Activated T-helper 2 cell treated with anti-CD3 and anti-CD28 coated beads, Interferon-gamma antibody, Interleukin-2, Interleukin-4, amounts not matched to agents 10 μg/mL and 5 μg/mL and 100 μg/mL, durations not matched to agents 14 hours and 24 hours and 36 hours (primary cell): ENCODE measurements at regions not wholly inside any gene's neighbourhood (a gene's known extent, or its start where the extent isn't known, plus 50 kb on each side); places are given as distances from the start of the nearest gene placed in this dataset.

Experiments used
- DNase-seq: peaks from one replicate; pipeline ENCODE4 v3.0.0; 2021; ENCODE audit warnings: low spot score
- H3K27ac Mint-ChIP-seq: one replicate; pipeline ENCODE4 v1.8.0; 2021; ENCODE audit warnings: mixed read lengths
- H3K27me3 Mint-ChIP-seq: one replicate; pipeline ENCODE4 v1.8.0; 2021; ENCODE audit warnings: low read depth, mixed read lengths
- H3K36me3 Mint-ChIP-seq: one replicate; pipeline ENCODE4 v1.8.0; 2021; ENCODE audit warnings: low read depth, mixed read lengths
- H3K4me1 Mint-ChIP-seq: one replicate; pipeline ENCODE4 v1.8.0; 2021; ENCODE audit warnings: low read depth, mixed read lengths
- H3K4me3 Mint-ChIP-seq: one replicate; pipeline ENCODE4 v1.8.0; 2021; ENCODE audit warnings: low read depth, mild to moderate bottlenecking, moderate library complexity, mixed read lengths
- H3K9me3 Mint-ChIP-seq: one replicate; pipeline ENCODE4 v1.8.0; 2021; ENCODE audit warnings: mixed read lengths
- intact Hi-C: fragments of 100-400 bp; cut with micrococcal nuclease; formaldehyde crosslinking; loops from one replicate; pipeline ENCODE4 v1.15.1; 2023

GRCh38 chr2:126826491-126826890 lies 72.2 kb upstream of the TEX51 start:
- intact Hi-C loops, result no loop called here
- H3K9me3 Mint-ChIP-seq, result no peaks in the 10 kb centered on the region
- no peak overlapping the region for H3K4me3 Mint-ChIP-seq
- H3K4me1 Mint-ChIP-seq, result no peaks in the 10 kb centered on the region
- H3K27me3 Mint-ChIP-seq, result no peaks in the 10 kb centered on the region
- no peak for DNase-seq
- H3K27ac Mint-ChIP-seq, result no peak overlapping the region
- H3K36me3 Mint-ChIP-seq, result no peaks in the 10 kb centered on the region

- Mint-ChIP-seq H3K4me3 (no peak overlapping the region), H3K36me3 (no peaks in the 10 kb centered on the region), H3K9me3 (no peaks in the 10 kb centered on the region), H3K4me1 (no peaks in the 10 kb centered on the region), H3K27ac (no peak overlapping the region), H3K27me3 (no peaks in the 10 kb centered on the region)
- no peak for DNase-seq
- intact Hi-C loops, result no loop called here
These were observed 71.3 kb upstream of the TEX51 start for GRCh38 chr2:126827371-126827770.

- no peaks in the 10 kb centered on the region for H3K4me1 Mint-ChIP-seq
- DNase-seq, result no peak
- H3K36me3 Mint-ChIP-seq, result no peaks in the 10 kb centered on the region
- H3K27ac Mint-ChIP-seq, result no peak overlapping the region
- no peaks in the 10 kb centered on the region for H3K9me3 Mint-ChIP-seq
- no peak overlapping the region for H3K4me3 Mint-ChIP-seq
- intact Hi-C loops, result no loop called here
- H3K27me3 Mint-ChIP-seq, result no peaks in the 10 kb centered on the region
These were observed 70.6 kb upstream of the TEX51 start for GRCh38 chr2:126828051-126828450.

- no peaks in the 10 kb centered on the region for H3K27me3 Mint-ChIP-seq
- no peaks in the 10 kb centered on the region for H3K9me3 Mint-ChIP-seq
- H3K4me1 Mint-ChIP-seq, result no peaks in the 10 kb centered on the region
- intact Hi-C loops, result no loop called here
- H3K27ac Mint-ChIP-seq, result no peak overlapping the region
- no peaks in the 10 kb centered on the region for H3K36me3 Mint-ChIP-seq
- H3K4me3 Mint-ChIP-seq, result no peak overlapping the region
- DNase-seq, result no peak
These were observed 70.2 kb upstream of the TEX51 start for GRCh38 chr2:126828491-126828890.

GRCh38 chr2:126831234-126832005 lies 67.3 kb upstream of the TEX51 start:
- H3K36me3 Mint-ChIP-seq, result no peaks in the 10 kb centered on the region
- H3K4me3 Mint-ChIP-seq, result no peak overlapping the region
- intact Hi-C loops, result no loop called here
- no peaks in the 10 kb centered on the region for H3K27me3 Mint-ChIP-seq
- DNase-seq, result no peak
- no peaks in the 10 kb centered on the region for H3K9me3 Mint-ChIP-seq
- no peaks in the 10 kb centered on the region for H3K4me1 Mint-ChIP-seq
- no peak overlapping the region for H3K27ac Mint-ChIP-seq

- Mint-ChIP-seq H3K4me1 (no peaks in the 10 kb centered on the region), H3K4me3 (no peak overlapping the region), H3K9me3 (no peaks in the 10 kb centered on the region)
These were observed 66.7 kb upstream of the TEX51 start for GRCh38 chr2:126832014-126832413.

GRCh38 chr2:126832757-126833156 lies 65.9 kb upstream of the TEX51 start:
- Mint-ChIP-seq H3K27me3 (no peaks in the 10 kb centered on the region), H3K4me1 (no peaks in the 10 kb centered on the region)
- intact Hi-C loops, result no loop called here

More at GRCh38 chr2:126832014-126832413, 66.7 kb upstream of the TEX51 start:
- intact Hi-C loops, result no loop called here
- no peak for DNase-seq
- Mint-ChIP-seq H3K36me3 (no peaks in the 10 kb centered on the region), H3K27ac (no peak overlapping the region), H3K27me3 (no peaks in the 10 kb centered on the region)

GRCh38 chr2:126834006-126834659 lies 64.6 kb upstream of the TEX51 start:
- intact Hi-C loops, result no loop called here
- Mint-ChIP-seq H3K9me3 (no peaks in the 10 kb centered on the region), H3K27ac (no peak overlapping the region), H3K4me3 (no peak overlapping the region), H3K4me1 (no peaks in the 10 kb centered on the region), H3K36me3 (no peaks in the 10 kb centered on the region), H3K27me3 (no peaks in the 10 kb centered on the region)
- no peak for DNase-seq

More at GRCh38 chr2:126832757-126833156, 65.9 kb upstream of the TEX51 start:
- H3K4me3 Mint-ChIP-seq, result no peak overlapping the region
- DNase-seq, result no peak
- no peaks in the 10 kb centered on the region for H3K9me3 Mint-ChIP-seq
- no peak overlapping the region for H3K27ac Mint-ChIP-seq
- no peaks in the 10 kb centered on the region for H3K36me3 Mint-ChIP-seq

GRCh38 chr2:126835261-126835660 lies 63.4 kb upstream of the TEX51 start:
- Mint-ChIP-seq H3K36me3 (no peaks in the 10 kb centered on the region), H3K9me3 (no peaks in the 10 kb centered on the region), H3K4me3 (no peak overlapping the region), H3K27me3 (no peaks in the 10 kb centered on the region), H3K4me1 (no peaks in the 10 kb centered on the region), H3K27ac (no peak overlapping the region)
- intact Hi-C loops, result no loop called here
- DNase-seq, result no peak

GRCh38 chr2:126835831-126836230 lies 62.9 kb upstream of the TEX51 start:
- no peak for DNase-seq
- Mint-ChIP-seq H3K36me3 (no peaks in the 10 kb centered on the region), H3K27ac (no peak overlapping the region), H3K9me3 (no peaks in the 10 kb centered on the region), H3K4me1 (no peaks in the 10 kb centered on the region), H3K4me3 (no peak overlapping the region), H3K27me3 (no peaks in the 10 kb centered on the region)
- intact Hi-C loops, result no loop called here

GRCh38 chr2:126836761-126837679 lies 61.7 kb upstream of the TEX51 start:
- Mint-ChIP-seq H3K27ac (no peak overlapping the region), H3K4me1 (no peaks in the 10 kb centered on the region), H3K27me3 (no peaks in the 10 kb centered on the region), H3K9me3 (no peaks in the 10 kb centered on the region), H3K36me3 (no peaks in the 10 kb centered on the region), H3K4me3 (no peak overlapping the region)
- no peak for DNase-seq
- intact Hi-C loops, result no loop called here

GRCh38 chr2:126837966-126838715 lies 60.5 kb upstream of the TEX51 start:
- Mint-ChIP-seq H3K27me3 (no peaks in the 10 kb centered on the region), H3K4me1 (no peaks in the 10 kb centered on the region), H3K36me3 (no peaks in the 10 kb centered on the region), H3K27ac (no peak overlapping the region), H3K4me3 (no peak overlapping the region), H3K9me3 (no peaks in the 10 kb centered on the region)
- no peak for DNase-seq
- intact Hi-C loops, result no loop called here
